OCI-LY7 (cell line): ENCODE measurements at regions not wholly inside any gene's neighbourhood (a gene's known extent, or its start where the extent isn't known, plus 50 kb on each side); places are given as distances from the start of the nearest gene placed in this dataset.

ENCODE experiments used
- BruUV-seq: library from RNA; stranded (reverse); fragments of 400-500 nt; replicated peaks from 2 replicates; lab custom pipeline; 2021; lab: Mats Ljungman, UMichigan
- CTCF ChIA-PET: fragments of 300-600 bp; sonication (Branson Sonifier 250); formaldehyde crosslinking; loops from one replicate; lab custom pipeline; 2022; ENCODE audit warnings: antibody characterized with exemption; ENCODE audit not compliant: unreplicated experiment; lab: Charles Lee
- POLR2A ChIA-PET: fragments of 300-600 bp; sonication (Branson Sonifier 250); formaldehyde crosslinking; loops from one replicate; lab custom pipeline; 2022; ENCODE audit warnings: antibody characterized with exemption; lab: Charles Lee
- DNase-seq: peaks from one replicate; pipeline ENCODE4 v3.0.0-alpha.2; 2015; ENCODE audit warnings: low spot score
- H2AFZ ChIP-seq: fragments of 200-600 bp; sonication (generic), shearing (Covaris generic); 2 replicates; pipeline ENCODE4 v1.6.1; 2014; ENCODE audit warnings: mild to moderate bottlenecking, antibody characterized with exemption, low read length, moderate library complexity
- H3K27ac ChIP-seq: fragments of 200-600 bp; sonication (generic); 2 replicates; pipeline ENCODE4 v1.5.1; 2014; ENCODE audit warnings: mixed run types, low read depth, mild to moderate bottlenecking, moderate library complexity, low read length, inconsistent platforms; ENCODE audit not compliant: poor library complexity, severe bottlenecking
- H3K36me3 ChIP-seq: fragments of 200-600 bp; sonication (generic); 2 replicates; pipeline ENCODE4 v1.6.1; 2014; ENCODE audit warnings: mild to moderate bottlenecking, antibody characterized with exemption, low read length, moderate library complexity, mixed read lengths; ENCODE audit not compliant: insufficient read depth
- H3K4me1 ChIP-seq: fragments of 200-600 bp; sonication (generic); 2 replicates; pipeline ENCODE4 v1.5.1; 2014; ENCODE audit warnings: mild to moderate bottlenecking, low read length; ENCODE audit not compliant: insufficient read depth, poor library complexity, severe bottlenecking
- H3K4me2 ChIP-seq: fragments of 200-600 bp; sonication (generic); 2 replicates; pipeline ENCODE4 v1.6.1; 2014; ENCODE audit warnings: mild to moderate bottlenecking, low read length
- H3K4me3 ChIP-seq: fragments of 200-600 bp; sonication (generic); 2 replicates; pipeline ENCODE4 v1.5.1; 2014; ENCODE audit warnings: mild to moderate bottlenecking, low read depth, low read length; ENCODE audit not compliant: poor library complexity, severe bottlenecking
- H3K79me2 ChIP-seq: fragments of 200-600 bp; sonication (generic); 2 replicates; pipeline ENCODE4 v1.6.1; 2016; ENCODE audit warnings: low read depth, mild to moderate bottlenecking, low read length, moderate library complexity, mixed read lengths; ENCODE audit not compliant: insufficient read depth
- H3K9me2 ChIP-seq: fragments of 200-600 bp; sonication (generic); 2 replicates; pipeline ENCODE4 v1.6.1; 2016; ENCODE audit warnings: mild to moderate bottlenecking, low read length, mixed read lengths; ENCODE audit not compliant: insufficient read depth
- H3K9me3 ChIP-seq: fragments of 200-600 bp; sonication (generic); 2 replicates; pipeline ENCODE4 v1.6.1; 2014; ENCODE audit warnings: mild to moderate bottlenecking, mixed run types, low read length, mixed read lengths
- H4K20me1 ChIP-seq: fragments of 200-600 bp; sonication (generic); 2 replicates; pipeline ENCODE4 v1.6.1; 2014; ENCODE audit warnings: mild to moderate bottlenecking, antibody characterized with exemption, low read length, moderate library complexity, mixed read lengths; ENCODE audit not compliant: insufficient read depth
- CTCF ChIP-seq: fragments of 200-600 bp; sonication (generic); conservative IDR thresholded peaks from 2 replicates; pipeline ENCODE4 v1.5.1; 2014; ENCODE audit warnings: mild to moderate bottlenecking, antibody characterized with exemption, low read length, moderate library complexity, mixed read lengths
- EZH2phosphoT487 ChIP-seq: fragments of 200-600 bp; sonication (generic); IDR thresholded peaks from 2 replicates; pipeline ENCODE4 v1.6.1; 2018; ENCODE audit warnings: low read depth, borderline replicate concordance, mild to moderate bottlenecking, mixed run types, antibody characterized with exemption, low read length, moderate library complexity, mixed read lengths
- intact Hi-C: fragments of 100-400 bp; cut with micrococcal nuclease; formaldehyde crosslinking; loops from one replicate; pipeline ENCODE4 v1.10.0; 2022; ENCODE audit not compliant: unreplicated experiment

DNA sequence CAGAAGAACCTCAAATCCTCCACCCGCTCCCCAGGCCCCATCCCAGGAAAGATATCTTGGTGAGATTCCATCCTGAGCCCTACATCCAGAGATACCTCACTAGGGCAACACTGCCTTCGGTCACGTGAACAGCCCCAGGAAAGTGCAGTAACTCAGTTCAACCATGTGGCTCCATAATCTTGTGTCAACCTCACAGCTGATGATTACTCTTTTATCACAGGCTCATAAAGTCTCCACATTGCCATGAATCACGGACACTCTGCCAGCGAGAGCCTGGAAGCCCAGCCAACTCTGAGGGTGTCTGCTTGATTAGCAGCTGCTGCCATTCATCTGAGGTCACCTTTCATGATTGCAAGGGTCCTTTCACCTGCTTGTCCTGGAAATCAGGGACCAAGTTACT is 175.8 kb upstream of the LRFN2 start:
- no peak overlapping the region for H3K27ac ChIP-seq
- no peak overlapping the region for H2AFZ ChIP-seq
- H3K4me2 ChIP-seq, result no peak overlapping the region
- BruUV-seq, result no TSS peak
- no peaks in the 10 kb centered on the region for H4K20me1 ChIP-seq
- no peaks in the 10 kb centered on the region for H3K9me3 ChIP-seq
- ChIA-PET CTCF (no interaction called here), POLR2A (no interaction called here)
- intact Hi-C loops, result no loop called here
- no peaks in the 10 kb centered on the region for H3K4me1 ChIP-seq
- DNase-seq, result no peak
- no peaks in the 10 kb centered on the region for H3K9me2 ChIP-seq
- TF ChIP-seq EZH2phosphoT487 (no peak), CTCF (no peak)
- no peak overlapping the region for H3K4me3 ChIP-seq
- no peaks in the 10 kb centered on the region for H3K36me3 ChIP-seq
- H3K79me2 ChIP-seq, result no peaks in the 10 kb centered on the region

DNA sequence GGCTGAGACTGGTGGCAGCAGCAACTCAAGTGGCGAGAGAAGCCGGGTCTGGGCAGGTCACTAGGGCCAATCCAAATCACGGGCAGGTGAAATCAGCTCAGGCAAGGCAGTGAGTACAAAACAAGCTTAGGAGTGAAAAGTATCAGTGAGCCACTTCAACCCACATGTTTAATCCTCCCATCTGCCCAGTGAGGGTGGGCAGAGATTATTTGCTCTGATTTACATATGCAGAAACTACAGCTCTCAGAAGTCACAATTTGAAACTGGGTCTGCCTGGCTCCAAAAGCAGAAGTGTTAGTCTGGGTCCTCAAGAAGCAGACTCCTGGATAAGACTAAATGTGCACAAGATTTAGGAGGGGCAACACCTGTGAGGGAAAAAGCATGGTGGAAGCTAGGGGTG is 173.7 kb upstream of the LRFN2 start:
- TF ChIP-seq EZH2phosphoT487 (no peak), CTCF (no peak)
- CTCF ChIA-PET, result no interaction called here
- H3K4me1 ChIP-seq, result peaks cover 11% of the 10 kb centered on the region
- no peak for DNase-seq
- H3K36me3 ChIP-seq, result no peaks in the 10 kb centered on the region
- no peak overlapping the region for H3K4me2 ChIP-seq
- H3K4me3 ChIP-seq, result no peak overlapping the region
- no peaks in the 10 kb centered on the region for H3K9me2 ChIP-seq
- no peaks in the 10 kb centered on the region for H3K9me3 ChIP-seq
- H2AFZ ChIP-seq, result no peak overlapping the region
- intact Hi-C loops, result no loop called here
- H4K20me1 ChIP-seq, result no peaks in the 10 kb centered on the region
- no peaks in the 10 kb centered on the region for H3K79me2 ChIP-seq
- H3K27ac ChIP-seq, result no peak overlapping the region
- POLR2A ChIA-PET, result interaction anchor here (0.6 to 1.3 kb wide), 3 partner anchors 11 to 50 kb away, joined by 3 to 6 read pairs (median 4); no protein-coding TSS in a partner anchor
- no TSS peak for BruUV-seq

DNA sequence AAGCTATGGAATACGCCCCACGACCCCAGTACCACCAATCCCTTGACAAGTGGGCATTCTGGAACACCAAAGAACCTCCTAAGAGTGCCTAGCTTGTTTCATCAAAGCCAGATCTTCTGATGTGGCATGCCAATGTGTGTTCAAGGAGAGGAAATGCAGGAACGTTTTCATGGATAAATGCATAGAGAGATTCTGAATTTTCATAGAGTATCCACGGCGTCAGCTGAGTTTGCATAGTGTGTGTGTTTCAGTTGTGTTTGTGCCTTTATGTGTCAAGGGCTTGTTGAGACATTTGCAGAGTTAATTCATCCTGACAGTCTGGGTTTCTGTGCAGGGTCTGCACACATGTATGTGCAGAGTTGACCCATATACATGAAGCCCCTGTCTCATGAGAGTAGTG is 172.7 kb upstream of the LRFN2 start:
- CTCF ChIA-PET, result no interaction called here

More for the DNA sequence above, 172.7 kb upstream of the LRFN2 start:
- DNase-seq, result no peak
- Histone ChIP-seq H3K9me3 (no peaks in the 10 kb centered on the region), H3K36me3 (no peaks in the 10 kb centered on the region), H3K4me3 (no peak overlapping the region), H3K79me2 (no peaks in the 10 kb centered on the region), H2AFZ (no peak overlapping the region), H3K4me2 (no peak overlapping the region), H4K20me1 (no peaks in the 10 kb centered on the region), H3K9me2 (no peaks in the 10 kb centered on the region), H3K27ac (no peak overlapping the region), H3K4me1 (peaks cover 16% of the 10 kb centered on the region)
- no peak for TF ChIP-seq EZH2phosphoT487
- no peak for TF ChIP-seq CTCF
- no TSS peak for BruUV-seq
- POLR2A ChIA-PET, result interaction anchor here (1.1 to 1.3 kb wide), 3 partner anchors 10 to 49 kb away, joined by 4 to 6 read pairs (median 4); no protein-coding TSS in a partner anchor
- intact Hi-C loops, result loop anchor here (5.0 kb wide), 1 partner anchor 43 kb away; no protein-coding TSS in a partner anchor
